HEK293 (cell line): ENCODE measurements at regions not wholly inside any gene's neighbourhood (a gene's known extent, or its start where the extent isn't known, plus 50 kb on each side); places are given as distances from the start of the nearest gene placed in this dataset.
A peak's percentile ranks its signal among the peaks of the same experiment; 100 is the strongest.
"Not testable (repeated sequence)": the region's sequence is repeated elsewhere in the genome, so short reads cannot be mapped to it uniquely, and the experiment has no call there.

Experiments
- CTCF ChIA-PET: fragments of 350-600 bp; formaldehyde crosslinking; extraction: SDS; loops from one replicate; lab custom pipeline; 2021; ENCODE audit warnings: antibody characterized with exemption; lab: Yijun Ruan, JAX
- POLR2A ChIA-PET: fragments of 300-600 bp; formaldehyde crosslinking; extraction: SDS; loops from one replicate; lab custom pipeline; 2020; ENCODE audit warnings: antibody characterized with exemption, inconsistent platforms; lab: Yijun Ruan, JAX
- H3K27ac ChIP-seq: fragments of 200-500 bp; sonication (Bioruptor generic); 2 replicates; pipeline ENCODE4 v1.5.1; 2014; ENCODE audit warnings: low read depth, low read length, control low read depth, inconsistent platforms; ENCODE audit errors: extremely low read depth
- H3K36me3 ChIP-seq, 2 experiments: fragments of 200-500 bp in 1 of 2; sonication (Bioruptor generic) in 1 of 2; 1 replicate in 1 of 2; 2 replicates in 1 of 2; pipeline ENCODE4 v1.5.1; 2014 to 2017; ENCODE audit warnings: inconsistent platforms in 2 of 2, low read length in 2 of 2; ENCODE audit not compliant: control insufficient read depth in 2 of 2, insufficient read depth in 1 of 2
- H3K4me1 ChIP-seq: fragments of 200-500 bp; sonication (Bioruptor generic); 2 replicates; pipeline ENCODE4 v1.5.1; 2014; ENCODE audit warnings: mild to moderate bottlenecking, low read length, inconsistent platforms; ENCODE audit not compliant: control insufficient read depth, insufficient read depth
- H3K4me3 ChIP-seq: 2 replicates; pipeline ENCODE4 v1.5.1; 2011; ENCODE audit warnings: low read depth, mild to moderate bottlenecking, control low read depth, low read length, moderate library complexity
- H3K9me3 ChIP-seq: fragments of 200-500 bp; sonication (Bioruptor generic); 2 replicates; pipeline ENCODE4 v1.5.1; 2014; ENCODE audit warnings: low read depth, low read length, inconsistent platforms; ENCODE audit not compliant: control insufficient read depth, insufficient read depth
- EGR2 ChIP-seq: fragments of 450-650 bp; formaldehyde crosslinking; IDR thresholded peaks from 2 replicates; pipeline ENCODE4 v1.5.1; 2016; ENCODE audit warnings: low read depth, missing biosample characterization, missing genetic modification characterization
- FEZF1 ChIP-seq: fragments of 450-650 bp; formaldehyde crosslinking; IDR thresholded peaks from 2 replicates; pipeline ENCODE4 v1.5.1; 2016; ENCODE audit warnings: missing biosample characterization, missing genetic modification characterization
- KLF8 ChIP-seq: fragments of 450-650 bp; formaldehyde crosslinking; IDR thresholded peaks from 2 replicates; pipeline ENCODE4 v1.5.1; 2016; ENCODE audit warnings: missing biosample characterization, missing genetic modification characterization
- MZF1 ChIP-seq: fragments of 450-650 bp; formaldehyde crosslinking; IDR thresholded peaks from 2 replicates; pipeline ENCODE4 v1.5.1; 2017; ENCODE audit warnings: missing biosample characterization, missing genetic modification characterization, borderline replicate concordance
- ZFP41 ChIP-seq: fragments of 450-650 bp; formaldehyde crosslinking; IDR thresholded peaks from 2 replicates; pipeline ENCODE4 v1.5.1; 2016; ENCODE audit warnings: missing biosample characterization, missing genetic modification characterization, borderline replicate concordance
- ZNF19 ChIP-seq: fragments of 450-650 bp; formaldehyde crosslinking; IDR thresholded peaks from 2 replicates; pipeline ENCODE4; 2016; ENCODE audit warnings: missing biosample characterization, missing genetic modification characterization, low read depth
- ZNF366 ChIP-seq: fragments of 450-650 bp; formaldehyde crosslinking; conservative IDR thresholded peaks from 2 replicates; pipeline ENCODE4 v1.5.1; 2016; ENCODE audit warnings: missing biosample characterization, missing genetic modification characterization
- ZNF391 ChIP-seq: fragments of 450-650 bp; formaldehyde crosslinking; IDR thresholded peaks from 2 replicates; pipeline ENCODE4 v1.5.1; 2016; ENCODE audit warnings: low read depth, missing biosample characterization, missing genetic modification characterization, borderline replicate concordance
- ZNF555 ChIP-seq: fragments of 450-650 bp; formaldehyde crosslinking; conservative IDR thresholded peaks from 2 replicates; pipeline ENCODE4 v1.5.1; 2017; ENCODE audit warnings: missing biosample characterization, mild to moderate bottlenecking, missing genetic modification characterization, inconsistent platforms
- ZNF701 ChIP-seq: fragments of 450-650 bp; formaldehyde crosslinking; IDR thresholded peaks from 2 replicates; pipeline ENCODE4 v1.5.1; 2016; ENCODE audit warnings: missing biosample characterization, missing genetic modification characterization
- ZNF785 ChIP-seq: fragments of 450-650 bp; formaldehyde crosslinking; IDR thresholded peaks from 2 replicates; pipeline ENCODE4 v1.5.1; 2016; ENCODE audit warnings: missing biosample characterization, missing genetic modification characterization
- ZNF843 ChIP-seq: fragments of 450-650 bp; formaldehyde crosslinking; IDR thresholded peaks from 2 replicates; pipeline ENCODE4 v1.5.1; 2016; ENCODE audit warnings: missing biosample characterization, missing genetic modification characterization
- TF ChIP-seq, protein P1 (sequence below): fragments of 450-650 bp; formaldehyde crosslinking; IDR thresholded peaks from 2 replicates; pipeline ENCODE4 v1.5.1; 2017; ENCODE audit warnings: missing biosample characterization, missing genetic modification characterization
- TF ChIP-seq, protein P2 (sequence below): fragments of 450-650 bp; formaldehyde crosslinking; IDR thresholded peaks from 2 replicates; pipeline ENCODE4 v1.5.1; 2016; ENCODE audit warnings: missing biosample characterization, missing genetic modification characterization
- TF ChIP-seq, protein P3 (sequence below): fragments of 450-650 bp; formaldehyde crosslinking; IDR thresholded peaks from 2 replicates; pipeline ENCODE4 v1.5.1; 2016; ENCODE audit warnings: missing biosample characterization, missing genetic modification characterization
- TF ChIP-seq, protein P4 (sequence below): fragments of 450-650 bp; formaldehyde crosslinking; IDR thresholded peaks from 2 replicates; pipeline ENCODE4 v1.5.1; 2016; ENCODE audit warnings: missing biosample characterization, missing genetic modification characterization, borderline replicate concordance

DNA sequence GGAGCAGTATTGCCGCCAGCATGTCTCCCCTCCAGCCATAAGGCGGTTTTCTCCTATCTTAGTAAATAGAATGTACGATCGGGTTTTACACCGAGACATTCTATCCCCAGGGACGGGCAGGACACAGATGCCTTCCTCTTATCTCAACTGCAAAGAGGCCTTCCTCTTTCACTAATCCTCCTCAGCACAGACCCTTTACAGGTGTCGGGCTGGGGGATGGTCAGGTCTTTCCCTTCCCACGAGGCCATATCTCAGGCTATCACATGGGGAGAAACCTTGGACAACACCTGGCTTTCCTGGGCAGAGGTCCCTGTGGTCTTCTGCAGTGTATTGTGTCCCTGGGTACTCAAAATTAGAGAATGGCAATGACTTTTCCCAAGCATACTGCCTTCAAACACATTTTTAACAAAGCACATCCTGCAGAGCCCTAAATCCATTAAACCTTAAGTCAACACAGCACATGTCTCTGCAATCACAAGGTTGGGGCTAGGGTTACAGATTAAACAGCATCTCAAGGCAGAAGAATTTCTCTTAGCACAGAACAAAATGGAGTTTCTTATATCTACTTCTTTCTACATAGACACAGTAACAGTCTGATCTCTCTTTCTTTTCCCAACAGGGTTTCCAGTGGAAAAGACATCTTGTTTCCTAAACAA lies 59.5 kb downstream of the CTSL start:
- H3K9me3 ChIP-seq, H3K4me1 ChIP-seq, H3K4me3 ChIP-seq, CTCF ChIA-PET, POLR2A ChIA-PET, H3K27ac ChIP-seq, H3K36me3 ChIP-seq: not testable (repeated sequence)
- peak; percentile 9; the same call in 1 of the 2 replicates for TF ChIP-seq FEZF1

DNA sequence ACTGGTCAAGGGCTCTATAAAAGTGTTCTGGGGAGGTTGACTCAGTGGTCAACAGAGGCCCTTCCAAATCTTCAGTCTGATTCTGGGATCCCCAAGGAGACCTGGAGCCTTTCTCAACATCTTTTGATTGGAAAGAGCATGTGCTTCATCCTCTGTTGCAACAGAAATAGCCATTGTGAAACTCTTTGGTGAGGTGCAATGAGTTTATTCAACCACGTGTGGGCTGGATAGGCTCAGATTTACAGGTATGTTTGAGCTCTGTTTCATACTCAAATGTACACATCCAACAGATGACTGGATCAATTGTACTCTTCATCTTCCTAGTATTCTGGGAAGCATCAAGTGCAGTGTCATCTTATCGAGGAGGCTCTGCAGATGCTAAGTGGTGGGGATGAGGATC lies 60.5 kb downstream of the CTSL start:
- Histone ChIP-seq H3K4me1 (no peaks in the 10 kb centered on the region), H3K9me3 (no peaks in the 10 kb centered on the region), H3K27ac (no peak overlapping the region), H3K4me3 (no peak overlapping the region), H3K36me3 (no peaks in the 10 kb centered on the region)
- no peak for TF ChIP-seq ZNF701 (tag by site-specific recombination)
- no peak for TF ChIP-seq ZNF785
- TF ChIP-seq, protein P1, sequence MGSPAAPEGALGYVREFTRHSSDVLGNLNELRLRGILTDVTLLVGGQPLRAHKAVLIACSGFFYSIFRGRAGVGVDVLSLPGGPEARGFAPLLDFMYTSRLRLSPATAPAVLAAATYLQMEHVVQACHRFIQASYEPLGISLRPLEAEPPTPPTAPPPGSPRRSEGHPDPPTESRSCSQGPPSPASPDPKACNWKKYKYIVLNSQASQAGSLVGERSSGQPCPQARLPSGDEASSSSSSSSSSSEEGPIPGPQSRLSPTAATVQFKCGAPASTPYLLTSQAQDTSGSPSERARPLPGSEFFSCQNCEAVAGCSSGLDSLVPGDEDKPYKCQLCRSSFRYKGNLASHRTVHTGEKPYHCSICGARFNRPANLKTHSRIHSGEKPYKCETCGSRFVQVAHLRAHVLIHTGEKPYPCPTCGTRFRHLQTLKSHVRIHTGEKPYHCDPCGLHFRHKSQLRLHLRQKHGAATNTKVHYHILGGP, result no peak
- TF ChIP-seq, protein P2, sequence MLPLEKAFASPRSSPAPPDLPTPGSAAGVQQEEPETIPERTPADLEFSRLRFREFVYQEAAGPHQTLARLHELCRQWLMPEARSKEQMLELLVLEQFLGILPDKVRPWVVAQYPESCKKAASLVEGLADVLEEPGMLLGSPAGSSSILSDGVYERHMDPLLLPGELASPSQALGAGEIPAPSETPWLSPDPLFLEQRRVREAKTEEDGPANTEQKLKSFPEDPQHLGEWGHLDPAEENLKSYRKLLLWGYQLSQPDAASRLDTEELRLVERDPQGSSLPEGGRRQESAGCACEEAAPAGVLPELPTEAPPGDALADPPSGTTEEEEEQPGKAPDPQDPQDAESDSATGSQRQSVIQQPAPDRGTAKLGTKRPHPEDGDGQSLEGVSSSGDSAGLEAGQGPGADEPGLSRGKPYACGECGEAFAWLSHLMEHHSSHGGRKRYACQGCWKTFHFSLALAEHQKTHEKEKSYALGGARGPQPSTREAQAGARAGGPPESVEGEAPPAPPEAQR (tag by site-specific recombination), result no peak
- no peak for TF ChIP-seq ZNF843 (tag by site-specific recombination)
- no peak for TF ChIP-seq EGR2 (tag by site-specific recombination)
- no peak for TF ChIP-seq ZNF366 (tag by site-specific recombination)
- TF ChIP-seq ZFP41 (tag by site-specific recombination), result no peak
- TF ChIP-seq KLF8 (tag by site-specific recombination), result no peak
- TF ChIP-seq, protein P3, sequence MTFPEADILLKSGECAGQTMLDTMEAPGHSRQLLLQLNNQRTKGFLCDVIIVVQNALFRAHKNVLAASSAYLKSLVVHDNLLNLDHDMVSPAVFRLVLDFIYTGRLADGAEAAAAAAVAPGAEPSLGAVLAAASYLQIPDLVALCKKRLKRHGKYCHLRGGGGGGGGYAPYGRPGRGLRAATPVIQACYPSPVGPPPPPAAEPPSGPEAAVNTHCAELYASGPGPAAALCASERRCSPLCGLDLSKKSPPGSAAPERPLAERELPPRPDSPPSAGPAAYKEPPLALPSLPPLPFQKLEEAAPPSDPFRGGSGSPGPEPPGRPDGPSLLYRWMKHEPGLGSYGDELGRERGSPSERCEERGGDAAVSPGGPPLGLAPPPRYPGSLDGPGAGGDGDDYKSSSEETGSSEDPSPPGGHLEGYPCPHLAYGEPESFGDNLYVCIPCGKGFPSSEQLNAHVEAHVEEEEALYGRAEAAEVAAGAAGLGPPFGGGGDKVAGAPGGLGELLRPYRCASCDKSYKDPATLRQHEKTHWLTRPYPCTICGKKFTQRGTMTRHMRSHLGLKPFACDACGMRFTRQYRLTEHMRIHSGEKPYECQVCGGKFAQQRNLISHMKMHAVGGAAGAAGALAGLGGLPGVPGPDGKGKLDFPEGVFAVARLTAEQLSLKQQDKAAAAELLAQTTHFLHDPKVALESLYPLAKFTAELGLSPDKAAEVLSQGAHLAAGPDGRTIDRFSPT (tag by site-specific recombination), result no peak
- TF ChIP-seq, protein P4, sequence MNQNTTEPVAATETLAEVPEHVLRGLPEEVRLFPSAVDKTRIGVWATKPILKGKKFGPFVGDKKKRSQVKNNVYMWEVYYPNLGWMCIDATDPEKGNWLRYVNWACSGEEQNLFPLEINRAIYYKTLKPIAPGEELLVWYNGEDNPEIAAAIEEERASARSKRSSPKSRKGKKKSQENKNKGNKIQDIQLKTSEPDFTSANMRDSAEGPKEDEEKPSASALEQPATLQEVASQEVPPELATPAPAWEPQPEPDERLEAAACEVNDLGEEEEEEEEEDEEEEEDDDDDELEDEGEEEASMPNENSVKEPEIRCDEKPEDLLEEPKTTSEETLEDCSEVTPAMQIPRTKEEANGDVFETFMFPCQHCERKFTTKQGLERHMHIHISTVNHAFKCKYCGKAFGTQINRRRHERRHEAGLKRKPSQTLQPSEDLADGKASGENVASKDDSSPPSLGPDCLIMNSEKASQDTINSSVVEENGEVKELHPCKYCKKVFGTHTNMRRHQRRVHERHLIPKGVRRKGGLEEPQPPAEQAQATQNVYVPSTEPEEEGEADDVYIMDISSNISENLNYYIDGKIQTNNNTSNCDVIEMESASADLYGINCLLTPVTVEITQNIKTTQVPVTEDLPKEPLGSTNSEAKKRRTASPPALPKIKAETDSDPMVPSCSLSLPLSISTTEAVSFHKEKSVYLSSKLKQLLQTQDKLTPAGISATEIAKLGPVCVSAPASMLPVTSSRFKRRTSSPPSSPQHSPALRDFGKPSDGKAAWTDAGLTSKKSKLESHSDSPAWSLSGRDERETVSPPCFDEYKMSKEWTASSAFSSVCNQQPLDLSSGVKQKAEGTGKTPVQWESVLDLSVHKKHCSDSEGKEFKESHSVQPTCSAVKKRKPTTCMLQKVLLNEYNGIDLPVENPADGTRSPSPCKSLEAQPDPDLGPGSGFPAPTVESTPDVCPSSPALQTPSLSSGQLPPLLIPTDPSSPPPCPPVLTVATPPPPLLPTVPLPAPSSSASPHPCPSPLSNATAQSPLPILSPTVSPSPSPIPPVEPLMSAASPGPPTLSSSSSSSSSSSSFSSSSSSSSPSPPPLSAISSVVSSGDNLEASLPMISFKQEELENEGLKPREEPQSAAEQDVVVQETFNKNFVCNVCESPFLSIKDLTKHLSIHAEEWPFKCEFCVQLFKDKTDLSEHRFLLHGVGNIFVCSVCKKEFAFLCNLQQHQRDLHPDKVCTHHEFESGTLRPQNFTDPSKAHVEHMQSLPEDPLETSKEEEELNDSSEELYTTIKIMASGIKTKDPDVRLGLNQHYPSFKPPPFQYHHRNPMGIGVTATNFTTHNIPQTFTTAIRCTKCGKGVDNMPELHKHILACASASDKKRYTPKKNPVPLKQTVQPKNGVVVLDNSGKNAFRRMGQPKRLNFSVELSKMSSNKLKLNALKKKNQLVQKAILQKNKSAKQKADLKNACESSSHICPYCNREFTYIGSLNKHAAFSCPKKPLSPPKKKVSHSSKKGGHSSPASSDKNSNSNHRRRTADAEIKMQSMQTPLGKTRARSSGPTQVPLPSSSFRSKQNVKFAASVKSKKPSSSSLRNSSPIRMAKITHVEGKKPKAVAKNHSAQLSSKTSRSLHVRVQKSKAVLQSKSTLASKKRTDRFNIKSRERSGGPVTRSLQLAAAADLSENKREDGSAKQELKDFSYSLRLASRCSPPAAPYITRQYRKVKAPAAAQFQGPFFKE, result no peak
- TF ChIP-seq ZNF555 (tag by site-specific recombination), result no peak
- TF ChIP-seq ZNF19 (tag by site-specific recombination), result no peak
- no peak for TF ChIP-seq ZNF391 (tag by site-specific recombination)
- no peak for TF ChIP-seq MZF1 (tag by site-specific recombination)
- POLR2A ChIA-PET, result no interaction called here
- CTCF ChIA-PET, result no interaction called here
